SK-N-SH treated with all-trans-retinoic acid at 6 μM for 48 hours (cell line): ENCODE measurements at regions not wholly inside any gene's neighbourhood (a gene's known extent, or its start where the extent isn't known, plus 50 kb on each side); places are given as distances from the start of the nearest gene placed in this dataset.
"Not testable (repeated sequence)": the region's sequence is repeated elsewhere in the genome, so short reads cannot be mapped to it uniquely, and the experiment has no call there.

ENCODE experiments used
- ATAC-seq: fragments of 200-7000 bp; cut with Tn5 transposase; 3 replicates; pipeline ENCODE4 v1.9.1; 2020; ENCODE audit warnings: mild to moderate bottlenecking, moderate library complexity
- ARNTL ChIP-seq: fragments of 450-650 bp; formaldehyde crosslinking; IDR thresholded peaks from 2 replicates; pipeline ENCODE4 v1.5.0; 2020; ENCODE audit warnings: low read depth, mild to moderate bottlenecking, moderate library complexity, borderline replicate concordance
- BACH2 ChIP-seq: fragments of 250-450 bp; sonication (Bioruptor Pico); IDR thresholded peaks from 2 replicates; pipeline ENCODE4 v1.9.0; 2021; ENCODE audit warnings: mild to moderate bottlenecking, borderline replicate concordance
- CSDC2 ChIP-seq: fragments of 250-450 bp; sonication (Bioruptor Pico); IDR thresholded peaks from 2 replicates; pipeline ENCODE4 v1.5.0; 2020; ENCODE audit warnings: mild to moderate bottlenecking, moderate library complexity
- ESRRG ChIP-seq: fragments of 250-450 bp; sonication (Bioruptor Pico); IDR thresholded peaks from 2 replicates; pipeline ENCODE4 v1.6.1; 2021; ENCODE audit warnings: mild to moderate bottlenecking
- GLIS3 ChIP-seq: fragments of 250-450 bp; sonication (Bioruptor Pico); IDR thresholded peaks from 2 replicates; pipeline ENCODE4 v1.5.0; 2020; ENCODE audit warnings: mild to moderate bottlenecking, moderate library complexity
- ISL1 ChIP-seq: fragments of 250-450 bp; sonication (Bioruptor Pico); IDR thresholded peaks from 2 replicates; pipeline ENCODE4 v2.1.2; 2022; ENCODE audit warnings: mild to moderate bottlenecking, moderate library complexity
- PPARA ChIP-seq: fragments of 250-450 bp; sonication (Bioruptor Pico); IDR thresholded peaks from 2 replicates; pipeline ENCODE4 v1.5.0; 2020; ENCODE audit warnings: mild to moderate bottlenecking, borderline replicate concordance
- RARB ChIP-seq: fragments of 250-450 bp; sonication (Bioruptor Pico); IDR thresholded peaks from 2 replicates; pipeline ENCODE4 v1.8.0; 2021; ENCODE audit warnings: mild to moderate bottlenecking, moderate library complexity
- SNAI2 ChIP-seq: fragments of 250-450 bp; sonication (Bioruptor Pico); IDR thresholded peaks from 2 replicates; pipeline ENCODE4 v1.5.0; 2020; ENCODE audit warnings: mild to moderate bottlenecking, moderate library complexity
- TCF4 ChIP-seq: fragments of 250-450 bp; sonication (Bioruptor Pico); IDR thresholded peaks from 2 replicates; pipeline ENCODE4 v1.8.0; 2021; ENCODE audit warnings: mild to moderate bottlenecking, moderate library complexity, borderline replicate concordance
- TOX ChIP-seq: fragments of 250-450 bp; sonication (Bioruptor Pico); IDR thresholded peaks from 2 replicates; pipeline ENCODE4 v1.8.0; 2021; ENCODE audit warnings: mild to moderate bottlenecking, moderate library complexity, borderline replicate concordance
- TSHZ2 ChIP-seq: fragments of 250-450 bp; sonication (Bioruptor Pico); IDR thresholded peaks from 2 replicates; pipeline ENCODE4 v1.5.0; 2020; ENCODE audit warnings: mild to moderate bottlenecking, moderate library complexity
- ZC3H10 ChIP-seq: fragments of 250-450 bp; sonication (Bioruptor Pico); IDR thresholded peaks from 2 replicates; pipeline ENCODE4 v1.5.1; 2021; ENCODE audit warnings: mild to moderate bottlenecking, moderate library complexity
- ZFP3 ChIP-seq: fragments of 250-450 bp; sonication (Bioruptor Pico); IDR thresholded peaks from 2 replicates; pipeline ENCODE4 v1.5.0; 2020; ENCODE audit warnings: mild to moderate bottlenecking, moderate library complexity
- ZFP30 ChIP-seq: fragments of 450-650 bp; formaldehyde crosslinking; IDR thresholded peaks from 2 replicates; pipeline ENCODE4 v1.5.0; 2022; ENCODE audit warnings: mild to moderate bottlenecking, moderate library complexity
- ZNF565 ChIP-seq: fragments of 450-650 bp; formaldehyde crosslinking; conservative IDR thresholded peaks from 2 replicates; pipeline ENCODE4 v1.5.0; 2020; ENCODE audit warnings: low read depth, mild to moderate bottlenecking, moderate library complexity
- ZNF70 ChIP-seq: fragments of 450-650 bp; formaldehyde crosslinking; IDR thresholded peaks from 2 replicates; pipeline ENCODE4 v1.5.0; 2020; ENCODE audit warnings: mild to moderate bottlenecking, moderate library complexity
- ZNF8 ChIP-seq: fragments of 450-650 bp; formaldehyde crosslinking; IDR thresholded peaks from 2 replicates; pipeline ENCODE4 v1.5.0; 2020; ENCODE audit warnings: mild to moderate bottlenecking, moderate library complexity
- TF ChIP-seq, protein P1 (sequence below): fragments of 250-450 bp; sonication (Bioruptor Pico); IDR thresholded peaks from 2 replicates; pipeline ENCODE4 v1.5.1; 2020; ENCODE audit warnings: low read depth, mild to moderate bottlenecking, moderate library complexity
- TF ChIP-seq, protein P2 (sequence below): fragments of 250-450 bp; sonication (Bioruptor Pico); IDR thresholded peaks from 2 replicates; pipeline ENCODE4 v1.8.0; 2021; ENCODE audit warnings: low read depth, mild to moderate bottlenecking, moderate library complexity, borderline replicate concordance
- TF ChIP-seq, protein P3 (sequence below): fragments of 250-450 bp; sonication (Bioruptor Pico); IDR thresholded peaks from 2 replicates; pipeline ENCODE4 v1.8.0; 2020; ENCODE audit warnings: mild to moderate bottlenecking, moderate library complexity, borderline replicate concordance

DNA sequence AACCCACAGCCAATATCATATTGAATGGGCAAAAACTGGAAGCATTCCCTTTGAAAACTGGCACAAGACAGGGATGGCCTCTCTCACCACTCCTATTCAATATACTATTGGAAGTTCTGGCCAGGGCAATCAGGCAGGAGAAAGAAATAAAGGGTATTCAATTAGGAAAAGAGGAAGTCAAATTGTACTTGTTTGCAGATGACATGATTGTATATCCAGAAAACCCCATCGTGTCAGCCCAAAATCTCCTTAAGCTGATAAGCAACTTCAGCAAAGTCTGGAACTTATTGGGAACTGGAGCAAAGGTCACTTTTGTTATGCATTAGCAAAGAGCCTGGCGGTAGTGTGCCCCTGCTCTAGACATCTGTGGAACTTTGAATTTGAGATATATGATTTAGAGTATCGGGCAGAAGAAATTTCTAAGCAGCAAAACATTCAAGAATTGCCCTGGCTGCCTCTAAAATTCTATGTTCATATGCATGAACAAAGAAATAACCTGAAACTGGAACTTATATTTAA is 53.4 kb upstream of the PSMA1 start:
- ATAC-seq: not testable (repeated sequence)

GRCh38 chr11:14577292-14577691 is 57.1 kb upstream of the PSMA1 start:
- TF ChIP-seq ZFP30: no peak
- TF ChIP-seq, protein P1, sequence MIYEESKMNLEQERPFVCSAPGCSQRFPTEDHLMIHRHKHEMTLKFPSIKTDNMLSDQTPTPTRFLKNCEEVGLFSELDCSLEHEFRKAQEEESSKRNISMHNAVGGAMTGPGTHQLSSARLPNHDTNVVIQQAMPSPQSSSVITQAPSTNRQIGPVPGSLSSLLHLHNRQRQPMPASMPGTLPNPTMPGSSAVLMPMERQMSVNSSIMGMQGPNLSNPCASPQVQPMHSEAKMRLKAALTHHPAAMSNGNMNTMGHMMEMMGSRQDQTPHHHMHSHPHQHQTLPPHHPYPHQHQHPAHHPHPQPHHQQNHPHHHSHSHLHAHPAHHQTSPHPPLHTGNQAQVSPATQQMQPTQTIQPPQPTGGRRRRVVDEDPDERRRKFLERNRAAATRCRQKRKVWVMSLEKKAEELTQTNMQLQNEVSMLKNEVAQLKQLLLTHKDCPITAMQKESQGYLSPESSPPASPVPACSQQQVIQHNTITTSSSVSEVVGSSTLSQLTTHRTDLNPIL: no peak
- TF ChIP-seq, protein P2, sequence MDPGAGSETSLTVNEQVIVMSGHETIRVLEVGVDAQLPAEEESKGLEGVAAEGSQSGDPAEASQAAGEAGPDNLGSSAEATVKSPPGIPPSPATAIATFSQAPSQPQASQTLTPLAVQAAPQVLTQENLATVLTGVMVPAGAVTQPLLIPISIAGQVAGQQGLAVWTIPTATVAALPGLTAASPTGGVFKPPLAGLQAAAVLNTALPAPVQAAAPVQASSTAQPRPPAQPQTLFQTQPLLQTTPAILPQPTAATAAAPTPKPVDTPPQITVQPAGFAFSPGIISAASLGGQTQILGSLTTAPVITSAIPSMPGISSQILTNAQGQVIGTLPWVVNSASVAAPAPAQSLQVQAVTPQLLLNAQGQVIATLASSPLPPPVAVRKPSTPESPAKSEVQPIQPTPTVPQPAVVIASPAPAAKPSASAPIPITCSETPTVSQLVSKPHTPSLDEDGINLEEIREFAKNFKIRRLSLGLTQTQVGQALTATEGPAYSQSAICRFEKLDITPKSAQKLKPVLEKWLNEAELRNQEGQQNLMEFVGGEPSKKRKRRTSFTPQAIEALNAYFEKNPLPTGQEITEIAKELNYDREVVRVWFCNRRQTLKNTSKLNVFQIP: no peak
- ATAC-seq: no peak

DNA sequence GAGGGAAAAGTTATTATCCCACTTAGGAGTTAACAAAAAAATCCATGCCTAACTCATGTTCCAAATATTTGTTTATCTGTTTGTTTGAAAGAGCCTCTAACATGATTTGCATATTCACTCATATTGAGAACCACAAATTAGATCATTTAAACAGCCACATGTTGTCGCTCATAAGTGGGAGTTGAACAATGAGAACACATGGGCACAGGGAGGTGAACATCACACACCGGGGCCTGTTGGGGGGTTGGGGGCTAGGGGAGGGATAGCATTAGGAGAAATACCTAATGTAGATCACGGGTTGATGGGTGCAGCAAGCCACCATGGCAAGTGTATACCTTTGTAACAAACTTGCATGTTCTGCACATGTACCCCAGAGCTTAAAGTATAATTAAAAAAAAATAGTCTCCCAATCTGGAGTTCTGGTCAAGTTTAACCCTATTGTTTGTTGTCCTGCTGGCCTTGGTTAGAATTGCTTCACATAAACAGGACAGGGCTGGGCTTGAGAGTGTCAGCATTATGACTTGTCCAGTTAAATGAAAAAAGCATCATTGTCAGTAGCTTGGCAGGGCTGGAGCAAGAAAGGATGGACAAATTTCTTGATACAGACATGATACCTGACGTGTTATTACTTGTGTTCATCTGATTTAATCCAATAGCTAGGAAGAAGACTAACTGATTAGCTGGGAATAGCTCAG is 57.8 kb upstream of the PSMA1 start:
- TF ChIP-seq CSDC2 (CRISPR knock-in tag) (no peak), ZFP3 (CRISPR knock-in tag) (no peak), ESRRG (CRISPR knock-in tag) (no peak), TCF4 (no peak), RARB (CRISPR knock-in tag) (no peak)
- TF ChIP-seq, protein P3, sequence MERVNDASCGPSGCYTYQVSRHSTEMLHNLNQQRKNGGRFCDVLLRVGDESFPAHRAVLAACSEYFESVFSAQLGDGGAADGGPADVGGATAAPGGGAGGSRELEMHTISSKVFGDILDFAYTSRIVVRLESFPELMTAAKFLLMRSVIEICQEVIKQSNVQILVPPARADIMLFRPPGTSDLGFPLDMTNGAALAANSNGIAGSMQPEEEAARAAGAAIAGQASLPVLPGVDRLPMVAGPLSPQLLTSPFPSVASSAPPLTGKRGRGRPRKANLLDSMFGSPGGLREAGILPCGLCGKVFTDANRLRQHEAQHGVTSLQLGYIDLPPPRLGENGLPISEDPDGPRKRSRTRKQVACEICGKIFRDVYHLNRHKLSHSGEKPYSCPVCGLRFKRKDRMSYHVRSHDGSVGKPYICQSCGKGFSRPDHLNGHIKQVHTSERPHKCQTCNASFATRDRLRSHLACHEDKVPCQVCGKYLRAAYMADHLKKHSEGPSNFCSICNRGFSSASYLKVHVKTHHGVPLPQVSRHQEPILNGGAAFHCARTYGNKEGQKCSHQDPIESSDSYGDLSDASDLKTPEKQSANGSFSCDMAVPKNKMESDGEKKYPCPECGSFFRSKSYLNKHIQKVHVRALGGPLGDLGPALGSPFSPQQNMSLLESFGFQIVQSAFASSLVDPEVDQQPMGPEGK: no peak
- TF ChIP-seq, protein P1: no peak
- TF ChIP-seq, protein P2: no peak
- TF ChIP-seq, all 23 proteins: peak for 0
- ATAC-seq: no peak

- ATAC-seq: no peak
- no peak for TF ChIP-seq CSDC2 (CRISPR knock-in tag)
- no peak for TF ChIP-seq ISL1 (CRISPR knock-in tag)
- no peak for TF ChIP-seq ZC3H10 (CRISPR knock-in tag)
- TF ChIP-seq, protein P3: no peak
- no peak for TF ChIP-seq ZNF8 (CRISPR knock-in tag)
- no peak for TF ChIP-seq SNAI2
- no peak for TF ChIP-seq ESRRG (CRISPR knock-in tag)
- TF ChIP-seq PPARA (CRISPR knock-in tag): no peak
- TF ChIP-seq, protein P1: no peak
- no peak for TF ChIP-seq ARNTL
- TF ChIP-seq ZNF565 (CRISPR knock-in tag): no peak
- TF ChIP-seq ZFP3 (CRISPR knock-in tag): no peak
- TF ChIP-seq ZNF70: no peak
- TF ChIP-seq TSHZ2 (CRISPR knock-in tag): no peak
- TF ChIP-seq TCF4: no peak
- TF ChIP-seq BACH2 (CRISPR knock-in tag): no peak
- TF ChIP-seq GLIS3 (CRISPR knock-in tag): no peak
- TF ChIP-seq TOX: no peak
- no peak for TF ChIP-seq RARB (CRISPR knock-in tag)
These were observed 58.4 kb upstream of the PSMA1 start for GRCh38 chr11:14578541-14578956.
